K562 (cell line): ENCODE measurements at regions not wholly inside any gene's neighbourhood (a gene's known extent, or its start where the extent isn't known, plus 50 kb on each side); places are given as distances from the start of the nearest gene placed in this dataset.

ENCODE experiments used
- ATAC-seq: fragments of 200-7000 bp; cut with Tn5 transposase; 3 replicates; pipeline ENCODE4 v1.9.1; 2020; ENCODE audit warnings: moderate library complexity
- BruUV-seq: library from RNA; stranded (reverse); fragments of 400-500 nt; replicated peaks from 2 replicates; lab custom pipeline; 2021; lab: Mats Ljungman, UMichigan
- CTCF ChIA-PET: fragments of 300-600 bp; formaldehyde crosslinking; extraction: SDS; loops from one replicate; lab custom pipeline; 2021; ENCODE audit warnings: low intra/inter-chr PET ratio; lab: Yijun Ruan, JAX
- POLR2A ChIA-PET: fragments of 300-600, 350-650 bp; sonication (Branson Sonifier 250); formaldehyde crosslinking; extraction: SDS; loops from one replicate; lab custom pipeline; 2021; ENCODE audit warnings: antibody characterized with exemption, inconsistent platforms; lab: Yijun Ruan, JAX
- DNase-seq, 4 experiments: peaks; one replicate each; pipeline versions ENCODE4 v3.0.0 to v3.0.0-alpha.2; 2011 to 2018; ENCODE audit warnings: low spot score in 3 of 4, mixed read lengths in 3 of 4; ENCODE audit errors: extremely low read depth in 1 of 4
- FAIRE-seq: peaks from 2 replicates; lab custom pipeline; 2011; peaks lifted over from hg19 to GRCh38; lab: Jason Lieb, UNC
- H2AFZ ChIP-seq: 2 replicates; pipeline ENCODE4 v1.6.0; 2011; ENCODE audit warnings: low read depth, low read length, control low read depth, inconsistent platforms
- H3K27ac ChIP-seq: fragments of 200-600 bp; 3 replicates; pipeline ENCODE4 v1.8.0; 2011; ENCODE audit warnings: low read depth, mild to moderate bottlenecking, control low read depth, inconsistent platforms, low read length, moderate library complexity, mixed read lengths; ENCODE audit errors: extremely low read depth
- H3K27me3 ChIP-seq, 2 experiments: fragments of 300-600 bp in 1 of 2; 2 replicates in 1 of 2; 3 replicates in 1 of 2; pipeline versions ENCODE4 v1.6.0 to v1.8.0; 2011; ENCODE audit warnings: inconsistent platforms in 2 of 2, low read length in 2 of 2, mild to moderate bottlenecking in 1 of 2, mixed read lengths in 1 of 2, moderate library complexity in 1 of 2; ENCODE audit not compliant: control insufficient read depth in 2 of 2, insufficient read depth in 2 of 2
- H3K36me3 ChIP-seq: fragments of 300-600 bp; 3 replicates; pipeline ENCODE4 v1.8.0; 2011; ENCODE audit warnings: mild to moderate bottlenecking, low read length, inconsistent platforms; ENCODE audit not compliant: control insufficient read depth, insufficient read depth
- H3K4me1 ChIP-seq, 2 experiments: fragments of 200-600 bp in 1 of 2; replicated peaks in 1 of 2; 2 replicates in 1 of 2; 3 replicates in 1 of 2; pipeline versions ENCODE4 v1.5.1 to v1.8.0; 2011; ENCODE audit warnings: inconsistent platforms in 2 of 2, low read length in 2 of 2, mild to moderate bottlenecking in 1 of 2, mixed read lengths in 1 of 2, moderate library complexity in 1 of 2; ENCODE audit not compliant: control insufficient read depth in 2 of 2, insufficient read depth in 2 of 2
- H3K4me2 ChIP-seq: 2 replicates; pipeline ENCODE4 v1.6.1; 2011; ENCODE audit warnings: low read length, control low read depth, inconsistent platforms, mixed read lengths; ENCODE audit not compliant: insufficient read depth
- H3K4me3 ChIP-seq: fragments of 200-600 bp; sonication (generic), shearing (Covaris generic); 2 replicates; pipeline ENCODE4 v1.5.1; 2016; ENCODE audit warnings: control low read depth, inconsistent platforms
- H3K79me2 ChIP-seq: fragments of 200-600 bp; 3 replicates; pipeline ENCODE4 v1.8.0; 2011; ENCODE audit warnings: low read length, inconsistent platforms; ENCODE audit not compliant: control insufficient read depth, insufficient read depth
- H3K9ac ChIP-seq, 2 experiments: 2 replicates each; pipeline versions ENCODE4 v1.6.0 to v1.6.1; 2011; ENCODE audit warnings: low read depth in 2 of 2, low read length in 2 of 2, control low read depth in 1 of 2, inconsistent platforms in 1 of 2, mild to moderate bottlenecking in 1 of 2, mixed read lengths in 1 of 2; ENCODE audit not compliant: insufficient read depth in 1 of 2
- H3K9me1 ChIP-seq: one replicate; pipeline ENCODE4 v1.6.0; 2011; ENCODE audit warnings: inconsistent platforms, mild to moderate bottlenecking, low read length, moderate library complexity; ENCODE audit not compliant: control insufficient read depth, insufficient read depth
- H3K9me3 ChIP-seq: replicated peaks from 2 replicates; pipeline ENCODE4 v1.5.1; 2011; ENCODE audit warnings: low read depth, low read length, inconsistent platforms; ENCODE audit not compliant: control insufficient read depth, insufficient read depth
- H4K20me1 ChIP-seq: replicated peaks from 2 replicates; pipeline ENCODE4 v1.6.1; 2011; ENCODE audit warnings: low read length, inconsistent platforms, mixed read lengths; ENCODE audit not compliant: control insufficient read depth, insufficient read depth
- BACH1 ChIP-seq: fragments of 200-800 bp; sonication (Bioruptor generic); IDR thresholded peaks from 2 replicates; pipeline ENCODE4 v1.6.1; 2016; ENCODE audit warnings: missing genetic modification characterization, missing compliant biosample characterization
- CLOCK ChIP-seq: fragments of 250-450 bp; sonication (Bioruptor Pico); IDR thresholded peaks from 2 replicates; pipeline ENCODE4 v1.4.0; 2020; ENCODE audit warnings: mild to moderate bottlenecking, moderate library complexity, borderline replicate concordance
- EGR1 ChIP-seq: fragments of 450-650 bp; conservative IDR thresholded peaks from 2 replicates; pipeline ENCODE4 v1.6.1; 2017; ENCODE audit warnings: mild to moderate bottlenecking
- FOXP4 ChIP-seq: sonication (generic); formaldehyde crosslinking; IDR thresholded peaks from 2 replicates; pipeline ENCODE4 v1.8.0; 2022; ENCODE audit warnings: mild to moderate bottlenecking, missing genetic modification reagents, borderline replicate concordance
- IFI16 ChIP-seq: fragments of 250-450 bp; sonication (Bioruptor Pico); IDR thresholded peaks from 2 replicates; pipeline ENCODE4 v2.1.2; 2022; ENCODE audit warnings: mild to moderate bottlenecking, inconsistent platforms
- SAFB2 ChIP-seq: fragments of 200-400 bp; formaldehyde crosslinking; IDR thresholded peaks from 2 replicates; pipeline ENCODE4 v1.6.1; 2018; ENCODE audit warnings: borderline replicate concordance, low read length, low read depth, moderate library complexity; ENCODE audit not compliant: severe bottlenecking
- ZKSCAN1 ChIP-seq: fragments of 150-350 bp; IDR thresholded peaks from 2 replicates; pipeline ENCODE4 v1.6.1; 2016; ENCODE audit warnings: low read depth, low read length
- WGBS: fragments of 100-300 bp; shearing (Covaris generic); methylation state at CpG from one replicate; pipeline ENCODE4 v1.1.6; 2016; ENCODE audit warnings: low coverage, mixed read lengths; ENCODE audit not compliant: insufficient coverage; ENCODE audit errors: missing lambda C conversion rate; 5-methylcytosine and 5-hydroxymethylcytosine counted together
- in situ Hi-C: fragments of 300-500 bp; cut with MboI; formaldehyde crosslinking; loops from 4 replicates; pipeline ENCODE4 v1.15.0; 2018; ENCODE audit warnings: inconsistent platforms, mixed read lengths
- intact Hi-C: fragments of 100-400 bp; cut with micrococcal nuclease; formaldehyde crosslinking; loops from 2 replicates; pipeline ENCODE4 v1.14.2; 2022

- H3K9me3 ChIP-seq = no peaks in the 10 kb centered on the region
- TF ChIP-seq BACH1 (tag) (no peak), FOXP4 (CRISPR knock-in tag) (no peak), SAFB2 (no peak), IFI16 (CRISPR knock-in tag) (no peak), CLOCK (CRISPR knock-in tag) (no peak), EGR1 (no peak), ZKSCAN1 (no peak)
- TF ChIP-seq, all 486 proteins: peak for 0
- ATAC-seq (no peak), DNase-seq (no peak), FAIRE-seq (no peak)
- Histone ChIP-seq H3K36me3 (no peaks in the 10 kb centered on the region), H3K27me3 (peaks cover 0 to 13% of the 10 kb centered on the region in 2 experiments; a peak in 1 of 5 replicates), H2AFZ (no peak overlapping the region), H3K9ac (no peak overlapping the region), H3K79me2 (no peaks in the 10 kb centered on the region), H3K4me3 (no peak overlapping the region), H4K20me1 (no peaks in the 10 kb centered on the region), H3K4me1 (no peaks in the 10 kb centered on the region), H3K4me2 (no peak overlapping the region), H3K9me1 (no peaks in the 10 kb centered on the region), H3K27ac (no peak overlapping the region)
- in situ Hi-C loops (no loop called here), intact Hi-C loops (no loop called here)
- ChIA-PET CTCF (no interaction called here), POLR2A (no interaction called here)
- WGBS = 3% methylated on average over 3 of the region's 3 CpGs
- no TSS peak for BruUV-seq
Measured at GRCh38 chr10:124237282-124237961, 144.0 kb upstream of the CHST15 start.
